ENCODE measurements at regions not wholly inside any gene's neighbourhood (a gene's known extent, or its start where the extent isn't known, plus 50 kb on each side); places are given as distances from the start of the nearest gene placed in this dataset.
"Not testable (repeated sequence)": the region's sequence is repeated elsewhere in the genome, so short reads cannot be mapped to it uniquely, and the experiment has no call there.

GRCh38 chr3:106529738-106530137 lies 660.9 kb upstream of the CBLB start:
- Histone ChIP-seq H3K9ac (ENCODE audit: low read depth in 1 of 2, low read length in 2 of 2) (no peak overlapping the region), H3K27me3 (ENCODE audit: control insufficient read depth in 4 of 4, insufficient read depth in 4 of 4, low read length in 3 of 4) (no peaks in the 10 kb centered on the region), H3K4me1 (ENCODE audit: control insufficient read depth in 4 of 4, insufficient read depth in 4 of 4, low read length in 3 of 4) (no peaks in the 10 kb centered on the region), H3K4me3 (ENCODE audit: low read depth in 1 of 3, low read length in 3 of 3) (no peak overlapping the region), H3K9me3 (ENCODE audit: control insufficient read depth in 4 of 4, low read length in 3 of 4) (no peaks in the 10 kb centered on the region), H3K27ac (ENCODE audit: low read depth in 1 of 2, low read length in 2 of 2) (no peak overlapping the region), H3K36me3 (ENCODE audit: control insufficient read depth in 4 of 4, insufficient read depth in 3 of 4, low read depth in 1 of 4, low read length in 3 of 4) (no peaks in the 10 kb centered on the region)
- TF ChIP-seq HNF4A (conservative IDR thresholded peaks at IDR 0.05) (no peak), YY1 (IDR thresholded peaks at IDR 0.05) (no peak), RAD21 (IDR thresholded peaks at IDR 0.05) (no peak), SP1 (IDR thresholded peaks at IDR 0.05) (no peak), FOXA1 (IDR thresholded peaks at IDR 0.05) (no peak), HNF4G (IDR thresholded peaks at IDR 0.05) (no peak), GABPA (IDR thresholded peaks at IDR 0.05 in 1 of 2, conservative IDR thresholded peaks at IDR 0.05 in 1 of 2) (no peak)
- no peak for DNase-seq (ENCODE audit: low spot score)

DNA sequence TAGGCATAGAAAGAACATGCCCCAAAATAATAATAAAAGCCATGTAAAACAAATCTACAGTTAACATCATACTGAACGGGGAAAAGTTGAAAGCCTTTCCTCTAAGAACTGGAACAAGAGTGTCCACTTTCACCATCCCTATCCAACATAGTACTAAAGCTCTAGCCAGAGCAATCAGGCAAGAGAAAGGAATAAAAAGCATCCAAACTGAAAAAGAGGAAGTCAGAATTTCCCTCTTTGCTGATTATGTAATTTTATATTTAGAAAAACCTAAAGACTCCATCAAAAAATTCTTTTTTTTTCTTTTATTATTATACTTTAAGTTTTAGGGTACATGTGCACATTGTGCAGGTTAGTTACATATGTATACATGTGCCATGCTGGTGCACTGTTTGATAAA lies 661.6 kb upstream of the CBLB start:
- no peak overlapping the region for H3K9ac ChIP-seq (ENCODE audit: low read depth in 1 of 2, low read length in 2 of 2)
- no peaks in the 10 kb centered on the region for H3K36me3 ChIP-seq (ENCODE audit: control insufficient read depth in 4 of 4, insufficient read depth in 3 of 4, low read depth in 1 of 4, low read length in 3 of 4)
- no peaks in the 10 kb centered on the region for H3K27me3 ChIP-seq (ENCODE audit: control insufficient read depth in 4 of 4, insufficient read depth in 4 of 4, low read length in 3 of 4)
- TF ChIP-seq HNF4A (conservative IDR thresholded peaks at IDR 0.05) = no peak
- no peak for TF ChIP-seq CTCF (IDR thresholded peaks at IDR 0.05; ENCODE audit: low read depth, low read length, missing input control)
- no peak for TF ChIP-seq HNF4G (IDR thresholded peaks at IDR 0.05)
- no peak for TF ChIP-seq YY1 (IDR thresholded peaks at IDR 0.05)
- no peak for TF ChIP-seq FOXA1 (IDR thresholded peaks at IDR 0.05)
- TF ChIP-seq SP1 (IDR thresholded peaks at IDR 0.05) = no peak
- TF ChIP-seq MAX (IDR thresholded peaks at IDR 0.05) = no peak
- no peak for TF ChIP-seq REST (IDR thresholded peaks at IDR 0.05)
- no peak for TF ChIP-seq RAD21 (IDR thresholded peaks at IDR 0.05)
- TF ChIP-seq, protein P1, sequence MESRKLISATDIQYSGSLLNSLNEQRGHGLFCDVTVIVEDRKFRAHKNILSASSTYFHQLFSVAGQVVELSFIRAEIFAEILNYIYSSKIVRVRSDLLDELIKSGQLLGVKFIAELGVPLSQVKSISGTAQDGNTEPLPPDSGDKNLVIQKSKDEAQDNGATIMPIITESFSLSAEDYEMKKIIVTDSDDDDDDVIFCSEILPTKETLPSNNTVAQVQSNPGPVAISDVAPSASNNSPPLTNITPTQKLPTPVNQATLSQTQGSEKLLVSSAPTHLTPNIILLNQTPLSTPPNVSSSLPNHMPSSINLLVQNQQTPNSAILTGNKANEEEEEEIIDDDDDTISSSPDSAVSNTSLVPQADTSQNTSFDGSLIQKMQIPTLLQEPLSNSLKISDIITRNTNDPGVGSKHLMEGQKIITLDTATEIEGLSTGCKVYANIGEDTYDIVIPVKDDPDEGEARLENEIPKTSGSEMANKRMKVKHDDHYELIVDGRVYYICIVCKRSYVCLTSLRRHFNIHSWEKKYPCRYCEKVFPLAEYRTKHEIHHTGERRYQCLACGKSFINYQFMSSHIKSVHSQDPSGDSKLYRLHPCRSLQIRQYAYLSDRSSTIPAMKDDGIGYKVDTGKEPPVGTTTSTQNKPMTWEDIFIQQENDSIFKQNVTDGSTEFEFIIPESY (IDR thresholded peaks at IDR 0.05) = no peak
- no peak for TF ChIP-seq EGR1 (IDR thresholded peaks at IDR 0.05; ENCODE audit: low read depth in 2 of 2)
- no peak for TF ChIP-seq TAF1 (conservative IDR thresholded peaks at IDR 0.05)
- no peak for TF ChIP-seq GABPA (IDR thresholded peaks at IDR 0.05 in 1 of 2, conservative IDR thresholded peaks at IDR 0.05 in 1 of 2)
- TF ChIP-seq NR2F2 (IDR thresholded peaks at IDR 0.05) = no peak
- TF ChIP-seq JUND (IDR thresholded peaks at IDR 0.05) = no peak
- no peak for TF ChIP-seq RXRA (IDR thresholded peaks at IDR 0.05)
- TF ChIP-seq, protein P2, sequence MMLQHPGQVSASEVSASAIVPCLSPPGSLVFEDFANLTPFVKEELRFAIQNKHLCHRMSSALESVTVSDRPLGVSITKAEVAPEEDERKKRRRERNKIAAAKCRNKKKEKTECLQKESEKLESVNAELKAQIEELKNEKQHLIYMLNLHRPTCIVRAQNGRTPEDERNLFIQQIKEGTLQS (IDR thresholded peaks at IDR 0.05) = no peak
- no peaks in the 10 kb centered on the region for H3K4me1 ChIP-seq (ENCODE audit: control insufficient read depth in 4 of 4, insufficient read depth in 4 of 4, low read length in 3 of 4)
- no peaks in the 10 kb centered on the region for H3K9me3 ChIP-seq (ENCODE audit: control insufficient read depth in 4 of 4, low read length in 3 of 4)
- no peak for DNase-seq (ENCODE audit: low spot score)
- H3K27ac ChIP-seq (ENCODE audit: low read depth in 1 of 2, low read length in 2 of 2) = no peak overlapping the region
- H3K4me3 ChIP-seq (ENCODE audit: low read depth in 1 of 3, low read length in 3 of 3) = no peak overlapping the region
- WGBS = 69% methylated on average over 1 of the region's 1 CpG

DNA sequence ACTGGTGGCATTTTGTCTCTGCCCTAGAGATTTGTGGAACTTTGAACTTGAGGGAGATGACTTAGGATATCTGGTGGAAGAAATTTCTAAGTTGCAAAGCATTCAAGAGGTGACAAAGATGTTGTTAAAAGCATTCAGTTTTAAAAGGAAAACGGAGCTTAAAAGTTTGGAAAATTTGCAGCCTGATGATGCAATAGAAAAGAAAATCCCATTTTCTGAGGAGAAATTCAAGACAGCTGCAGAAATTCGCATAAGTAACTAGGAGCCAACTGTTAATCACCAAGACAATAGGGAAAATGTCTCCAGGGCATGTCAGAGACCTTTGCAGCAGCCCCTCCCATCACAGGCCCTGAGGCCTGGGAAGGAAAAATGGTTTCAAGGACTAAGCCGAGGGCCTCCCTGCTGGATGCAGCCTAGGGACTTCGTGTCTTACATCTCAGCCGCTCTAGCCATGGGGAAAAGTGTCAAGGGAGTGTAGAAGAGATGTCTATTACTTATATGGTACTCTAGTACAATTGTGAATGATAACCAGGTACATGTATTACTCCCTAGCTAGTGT lies 663.0 kb upstream of the CBLB start:
- H3K4me3 ChIP-seq (ENCODE audit: low read depth in 1 of 3, low read length in 3 of 3); H3K9me3 ChIP-seq (ENCODE audit: control insufficient read depth in 4 of 4, low read length in 3 of 4); H3K27ac ChIP-seq (ENCODE audit: low read depth in 1 of 2, low read length in 2 of 2); H3K4me1 ChIP-seq (ENCODE audit: control insufficient read depth in 4 of 4, insufficient read depth in 4 of 4, low read length in 3 of 4); H3K27me3 ChIP-seq (ENCODE audit: control insufficient read depth in 4 of 4, insufficient read depth in 4 of 4, low read length in 3 of 4); DNase-seq (ENCODE audit: low spot score); H3K36me3 ChIP-seq (ENCODE audit: control insufficient read depth in 4 of 4, insufficient read depth in 3 of 4, low read depth in 1 of 4, low read length in 3 of 4); H3K9ac ChIP-seq (ENCODE audit: low read depth in 1 of 2, low read length in 2 of 2): not testable (repeated sequence)
- WGBS = 71% methylated on average over 5 of the region's 5 CpGs

All from liver (tissue), 8 donors.